Activated CD8-positive, alpha-beta T cell treated with anti-CD3 and anti-CD28 coated beads for 36 hours (primary cell): ENCODE measurements at regions not wholly inside any gene's neighbourhood (a gene's known extent, or its start where the extent isn't known, plus 50 kb on each side); places are given as distances from the start of the nearest gene placed in this dataset.

Experiments used
- ATAC-seq: fragments of 200-7000 bp; cut with Tn5 transposase; one replicate; pipeline ENCODE4 v1.10.0; 2021; ENCODE audit warnings: mild to moderate bottlenecking, moderate library complexity
- CTCF ChIA-PET: fragments of 350-600 bp; sonication (Branson Sonifier 250); formaldehyde crosslinking; loops from one replicate; lab custom pipeline; 2021; ENCODE audit warnings: antibody characterized with exemption; lab: Charles Lee
- POLR2A ChIA-PET: fragments of 350-600 bp; sonication (Branson Sonifier 250); formaldehyde crosslinking; loops from one replicate; lab custom pipeline; 2021; ENCODE audit warnings: antibody characterized with exemption; lab: Charles Lee
- DNase-seq: peaks from one replicate; pipeline ENCODE4 v3.0.0-alpha.2; 2020
- H3K27ac Mint-ChIP-seq: one replicate; pipeline ENCODE4 v1.8.0; 2021; ENCODE audit warnings: mild to moderate bottlenecking, mixed read lengths
- H3K27me3 Mint-ChIP-seq: one replicate; pipeline ENCODE4 v1.8.0; 2021; ENCODE audit warnings: mixed read lengths
- H3K36me3 Mint-ChIP-seq: one replicate; pipeline ENCODE4 v1.8.0; 2021; ENCODE audit warnings: low read depth, mixed read lengths
- H3K4me1 Mint-ChIP-seq: one replicate; pipeline ENCODE4 v1.8.0; 2021; ENCODE audit warnings: low read depth, mixed read lengths
- H3K4me3 Mint-ChIP-seq: one replicate; pipeline ENCODE4 v1.8.0; 2021; ENCODE audit warnings: mild to moderate bottlenecking, moderate library complexity, mixed read lengths
- H3K9me3 Mint-ChIP-seq: one replicate; pipeline ENCODE4 v1.8.0; 2021; ENCODE audit warnings: mixed read lengths
- CTCF ChIP-seq: fragments of 200-600 bp; IDR thresholded peaks from one replicate; pipeline ENCODE4 v1.8.0; 2022; ENCODE audit warnings: antibody characterized with exemption, mild to moderate bottlenecking
- intact Hi-C: fragments of 100-400 bp; cut with micrococcal nuclease; formaldehyde crosslinking; loops from one replicate; pipeline ENCODE4 v1.10.0; 2022

GRCh38 chr2:6423157-6423556 lies 442.6 kb downstream of the CMPK2 start:
- no peaks in the 10 kb centered on the region for H3K27me3 Mint-ChIP-seq
- H3K36me3 Mint-ChIP-seq: no peaks in the 10 kb centered on the region
- ChIA-PET POLR2A (no interaction called here), CTCF (no interaction called here)
- intact Hi-C loops: no loop called here
- no peaks in the 10 kb centered on the region for H3K4me1 Mint-ChIP-seq
- no peaks in the 10 kb centered on the region for H3K9me3 Mint-ChIP-seq
- TF ChIP-seq CTCF: no peak
- H3K27ac Mint-ChIP-seq: no peak overlapping the region
- no peak overlapping the region for H3K4me3 Mint-ChIP-seq
- DNase-seq (no peak), ATAC-seq (no peak)

GRCh38 chr2:6423944-6424343 lies 441.8 kb downstream of the CMPK2 start:
- DNase-seq (no peak), ATAC-seq (no peak)
- ChIA-PET CTCF (no interaction called here), POLR2A (no interaction called here)
- Mint-ChIP-seq H3K9me3 (no peaks in the 10 kb centered on the region), H3K27me3 (no peaks in the 10 kb centered on the region), H3K4me3 (no peak overlapping the region), H3K36me3 (no peaks in the 10 kb centered on the region), H3K4me1 (no peaks in the 10 kb centered on the region), H3K27ac (no peak overlapping the region)
- intact Hi-C loops: no loop called here
- no peak for TF ChIP-seq CTCF

GRCh38 chr2:6425032-6425431 lies 440.7 kb downstream of the CMPK2 start:
- DNase-seq: no peak
- Mint-ChIP-seq H3K27ac (no peak overlapping the region), H3K4me1 (no peaks in the 10 kb centered on the region), H3K36me3 (no peaks in the 10 kb centered on the region), H3K4me3 (no peak overlapping the region), H3K9me3 (no peaks in the 10 kb centered on the region), H3K27me3 (no peaks in the 10 kb centered on the region)
- ATAC-seq: no peak
- TF ChIP-seq CTCF: no peak
- CTCF ChIA-PET: no interaction called here
- intact Hi-C loops: no loop called here
- POLR2A ChIA-PET: no interaction called here

GRCh38 chr2:6429210-6429986 lies 436.3 kb downstream of the CMPK2 start:
- no peak for DNase-seq
- no peak overlapping the region for H3K27ac Mint-ChIP-seq
- H3K27me3 Mint-ChIP-seq: no peaks in the 10 kb centered on the region
- no peaks in the 10 kb centered on the region for H3K36me3 Mint-ChIP-seq
- TF ChIP-seq CTCF: no peak
- CTCF ChIA-PET: no interaction called here
- POLR2A ChIA-PET: no interaction called here
- H3K4me3 Mint-ChIP-seq: no peak overlapping the region
- no peak for ATAC-seq
- H3K9me3 Mint-ChIP-seq: peaks cover 5% of the 10 kb centered on the region
- intact Hi-C loops: no loop called here
- H3K4me1 Mint-ChIP-seq: no peaks in the 10 kb centered on the region

- Mint-ChIP-seq H3K9me3 (peaks cover 5% of the 10 kb centered on the region), H3K4me1 (no peaks in the 10 kb centered on the region), H3K27ac (no peak overlapping the region), H3K4me3 (no peak overlapping the region), H3K27me3 (no peaks in the 10 kb centered on the region), H3K36me3 (no peaks in the 10 kb centered on the region)
- ChIA-PET POLR2A (no interaction called here), CTCF (no interaction called here)
- ATAC-seq (no peak), DNase-seq (no peak)
- intact Hi-C loops: no loop called here
- TF ChIP-seq CTCF: no peak
Observed at GRCh38 chr2:6434438-6434837, 431.3 kb downstream of the CMPK2 start.
